ENCODE measurements at regions not wholly inside any gene's neighbourhood (a gene's known extent, or its start where the extent isn't known, plus 50 kb on each side); places are given as distances from the start of the nearest gene placed in this dataset.

GRCh38 chr5:58294598-58295305 lies 165.1 kb downstream of the PLK2 start:
- DNase-seq = no peak

- peak; percentile 53 to 64 for DNase-seq
Measured at GRCh38 chr5:58288275-58288674, 171.6 kb downstream of the PLK2 start.

DNA sequence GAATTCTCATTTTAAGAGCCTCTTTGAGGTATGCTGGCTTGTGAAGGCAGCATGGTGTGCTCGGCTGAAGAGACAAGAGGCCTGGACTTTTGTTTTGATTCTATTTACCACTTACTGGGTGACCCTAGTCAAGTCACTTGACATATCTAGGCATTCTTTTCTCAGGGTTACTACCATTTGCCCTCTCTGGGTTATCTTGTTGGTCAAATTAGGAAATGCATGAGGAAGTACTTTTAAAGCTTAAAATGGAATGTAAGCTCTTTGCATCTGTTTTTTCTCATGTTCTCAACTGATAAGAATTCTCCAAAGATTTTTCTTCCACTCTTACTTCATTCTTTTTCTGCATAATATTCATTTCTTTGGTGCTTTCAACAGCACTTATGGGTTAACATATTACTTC lies 173.1 kb downstream of the PLK2 start:
- DNase-seq = no peak

DNA sequence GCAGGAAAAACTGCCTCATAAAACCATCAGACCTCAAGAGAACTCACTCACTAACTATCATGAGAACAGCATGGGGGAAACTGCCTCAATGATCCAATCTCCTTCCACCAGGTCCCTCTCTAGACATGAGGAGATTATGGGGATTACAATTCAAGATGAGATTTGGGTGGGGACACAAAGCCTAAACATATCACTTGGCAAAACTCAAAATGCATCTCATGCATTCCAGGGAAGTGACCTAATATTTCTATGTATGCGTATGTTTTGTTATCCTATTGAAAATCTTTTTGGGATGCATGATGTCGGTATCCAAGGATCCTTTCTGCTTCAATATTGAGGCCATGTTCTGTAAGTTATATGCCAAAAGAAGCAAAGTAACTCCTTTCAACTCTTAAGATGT lies 174.0 kb downstream of the PLK2 start:
- DNase-seq = no peak

GRCh38 chr5:58284886-58285285 lies 175.0 kb downstream of the PLK2 start:
- no peak for DNase-seq

GRCh38 chr5:58281189-58281588 lies 178.7 kb downstream of the PLK2 start:
- DNase-seq = no peak

DNA sequence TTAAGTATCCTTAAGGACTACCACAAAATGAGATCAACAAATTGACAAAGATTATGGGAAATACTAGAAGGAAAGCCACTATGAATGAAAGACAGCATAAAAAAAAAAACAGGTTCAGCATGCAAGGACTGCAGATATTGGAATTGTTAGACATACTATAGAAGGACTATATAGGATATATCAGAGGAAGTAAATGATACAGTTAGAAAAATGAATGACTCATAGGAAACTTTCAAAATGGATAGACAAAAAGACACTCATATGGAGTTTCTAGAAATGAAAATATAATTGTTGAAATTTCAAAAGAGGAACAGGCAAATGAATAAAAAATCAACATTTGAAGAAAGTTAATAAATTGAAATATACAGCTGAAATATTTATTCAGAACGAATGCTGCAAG lies 180.6 kb downstream of the PLK2 start:
- DNase-seq = no peak

- DNase-seq = no peak
Measured at GRCh38 chr5:58276431-58276830, 183.5 kb downstream of the PLK2 start.

GRCh38 chr5:58275516-58275915 lies 184.4 kb downstream of the PLK2 start:
- no peak for DNase-seq

- no peak for DNase-seq
Measured at GRCh38 chr5:58274191-58274590, 185.7 kb downstream of the PLK2 start.

GRCh38 chr5:58273711-58274110 lies 186.2 kb downstream of the PLK2 start:
- DNase-seq = no peak

GRCh38 chr5:58268268-58268667 lies 191.6 kb downstream of the PLK2 start:
- no peak for DNase-seq

- DNase-seq = no peak
Measured at GRCh38 chr5:58266402-58266801, 193.5 kb downstream of the PLK2 start.

DNA sequence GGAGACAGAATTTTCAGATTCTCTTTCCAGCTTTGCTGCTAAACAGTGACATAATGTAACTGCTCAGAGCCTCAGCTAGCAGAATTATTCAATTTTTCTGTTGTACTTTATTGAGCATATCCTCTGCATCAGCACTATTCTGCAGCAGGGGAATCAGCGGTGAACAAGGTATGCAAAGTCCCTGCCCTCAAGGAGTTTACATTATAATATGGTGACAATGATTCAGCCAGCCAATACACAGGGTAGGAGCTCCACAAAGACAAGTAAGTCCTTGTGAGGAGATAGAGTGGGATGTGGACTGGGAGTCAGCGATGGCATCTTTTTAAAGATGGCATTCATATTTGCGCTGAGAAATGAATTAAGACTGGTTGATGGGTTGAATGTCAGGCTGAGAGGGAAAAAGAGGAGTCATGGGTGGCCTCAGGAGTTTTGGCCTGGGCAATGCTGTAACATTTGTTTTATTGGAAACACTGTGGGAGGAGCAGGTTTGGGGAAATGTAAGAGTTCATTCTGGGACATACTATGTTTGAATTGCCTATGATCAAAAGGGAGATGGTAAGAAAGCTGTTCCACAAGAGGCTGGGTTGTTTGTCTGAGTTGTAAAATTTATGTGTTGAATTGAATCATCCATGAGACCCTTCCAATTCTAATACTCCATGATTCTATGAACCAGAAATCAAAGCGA lies 194.5 kb downstream of the PLK2 start:
- DNase-seq = no peak

DNA sequence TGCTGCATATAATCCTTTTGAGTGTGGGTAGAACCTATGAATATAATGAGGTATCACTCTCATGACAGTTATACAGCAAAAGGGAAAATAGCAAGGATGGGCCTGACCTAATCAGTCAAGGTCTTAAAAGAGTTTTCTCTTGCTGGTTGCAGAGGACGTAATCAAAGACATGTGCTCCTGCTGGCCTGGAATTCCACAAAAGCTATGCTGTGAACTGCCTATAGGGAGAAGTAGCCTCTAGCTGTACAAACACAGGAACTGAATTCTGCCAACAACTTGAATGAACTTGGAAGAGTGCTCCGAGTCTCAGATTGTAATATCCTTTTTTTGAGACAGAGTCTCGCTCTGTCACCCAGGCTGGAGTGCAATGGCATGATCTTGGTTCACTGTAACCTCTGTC lies 195.6 kb downstream of the PLK2 start:
- no peak for DNase-seq

DNA sequence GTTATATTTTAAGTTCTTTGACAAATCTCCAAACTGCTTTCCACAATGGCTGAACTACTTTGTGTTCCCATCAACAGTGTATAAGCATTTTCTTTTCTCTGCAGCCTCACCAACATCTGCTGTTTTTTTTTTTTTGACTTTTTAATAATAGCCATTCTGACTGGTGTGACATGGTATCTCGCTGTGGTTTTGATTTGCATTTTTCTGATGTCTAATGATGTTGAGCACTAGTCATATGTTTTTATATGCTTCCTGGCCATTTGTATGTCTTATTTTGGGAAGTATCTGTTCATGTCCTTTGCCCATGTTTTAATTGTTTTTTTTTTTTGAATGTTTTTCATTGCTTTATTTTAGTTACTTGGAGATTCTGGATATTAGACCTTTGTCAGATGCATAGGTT lies 196.6 kb downstream of the PLK2 start:
- no peak for DNase-seq

GRCh38 chr5:58262226-58262625 lies 197.7 kb downstream of the PLK2 start:
- DNase-seq = no peak

DNA sequence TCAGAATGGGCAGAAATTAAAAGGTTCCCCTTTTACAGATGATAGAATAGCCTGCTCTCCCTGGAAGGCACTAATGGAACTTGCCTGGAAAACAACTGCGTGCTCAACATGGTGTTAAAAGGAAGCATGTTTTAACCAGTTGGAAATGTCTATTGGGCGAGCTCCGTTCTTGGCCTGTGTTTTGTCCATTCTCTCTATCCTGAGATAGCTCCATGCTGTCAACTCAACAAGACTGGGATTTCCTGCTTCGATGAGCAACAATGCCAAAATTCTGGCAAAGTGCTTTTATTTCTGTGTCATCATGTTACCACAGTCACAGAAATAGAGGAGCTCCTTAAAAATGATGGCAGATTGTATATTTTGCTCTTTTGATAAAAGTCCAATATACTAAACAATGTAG lies 198.3 kb downstream of the PLK2 start:
- no peak for DNase-seq

GRCh38 chr5:58260243-58260642 lies 199.6 kb downstream of the PLK2 start:
- DNase-seq = no peak

- no peak for DNase-seq
Measured at GRCh38 chr5:58259685-58260152, 200.2 kb downstream of the PLK2 start.

- no peak for DNase-seq
Measured at GRCh38 chr5:58258984-58259684, 200.8 kb downstream of the PLK2 start.

- DNase-seq = no peak
Measured at GRCh38 chr5:58255970-58256369, 203.9 kb downstream of the PLK2 start.

DNA sequence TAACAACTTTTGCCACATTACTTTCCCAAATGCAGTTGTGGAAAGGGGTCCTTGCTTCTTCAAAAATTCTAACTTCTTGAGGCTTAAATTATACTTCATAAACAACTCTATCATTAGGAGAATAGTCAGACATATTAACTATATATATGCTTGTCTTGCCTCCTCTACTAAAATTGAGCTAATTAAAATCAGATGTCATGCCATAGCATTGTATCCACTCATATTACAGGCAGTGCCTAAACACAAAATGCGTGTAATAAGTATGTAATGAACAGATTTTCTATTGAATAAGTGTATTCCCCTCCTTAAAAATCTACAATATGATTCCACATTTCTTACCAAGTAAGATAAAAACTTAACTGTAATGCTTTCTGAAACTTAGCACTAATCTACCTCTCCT lies 204.5 kb downstream of the PLK2 start:
- DNase-seq = no peak

GRCh38 chr5:58248221-58248620 lies 211.7 kb downstream of the PLK2 start:
- DNase-seq = no peak
